Psoas muscle (tissue), 7 donors: ENCODE measurements at regions not wholly inside any gene's neighbourhood (a gene's known extent, or its start where the extent isn't known, plus 50 kb on each side); places are given as distances from the start of the nearest gene placed in this dataset.

ENCODE experiments used
- ATAC-seq, 4 donors: fragments of 200-7000 bp; cut with Tn5 transposase; one replicate each; pipeline ENCODE4 v1.9.1; 2020; ENCODE audit warnings: moderate library complexity in 3 of 4, mild to moderate bottlenecking in 2 of 4
- DNase-seq, 2 donors: peaks; one replicate each; pipeline ENCODE4 v3.0.0-alpha.2; 2020
- H3K27ac ChIP-seq: fragments of 200-600 bp; one replicate; pipeline ENCODE4 v1.8.0; 2022
- H3K27me3 ChIP-seq, 3 donors: fragments of 200-600 bp in 1 of 3; one replicate each; pipeline versions ENCODE4 v1.6.1 to v1.8.0; 2013 to 2022; ENCODE audit warnings: low read length in 2 of 3, mild to moderate bottlenecking in 2 of 3, moderate library complexity in 1 of 3; ENCODE audit not compliant: insufficient read depth in 3 of 3
- H3K36me3 ChIP-seq, 2 donors: fragments of 200-600 bp in 1 of 2; one replicate each; pipeline versions ENCODE4 v1.6.1 to v1.8.0; 2013 to 2022; ENCODE audit warnings: low read depth in 1 of 2, mild to moderate bottlenecking in 1 of 2, moderate library complexity in 1 of 2; ENCODE audit not compliant: insufficient read depth in 1 of 2
- H3K4me1 ChIP-seq: fragments of 200-600 bp; one replicate; pipeline ENCODE4 v1.8.0; 2022
- H3K4me3 ChIP-seq: fragments of 200-600 bp; one replicate; pipeline ENCODE4 v1.8.0; 2022; ENCODE audit warnings: mild to moderate bottlenecking
- H3K9me3 ChIP-seq: fragments of 200-600 bp; one replicate; pipeline ENCODE4 v1.8.0; 2022
- CTCF ChIP-seq: fragments of 200-600 bp; IDR thresholded peaks from one replicate; pipeline ENCODE4 v1.8.0; 2022; ENCODE audit warnings: antibody characterized with exemption
- WGBS, 3 donors: extraction: QIAGEN DNeasy Blood & Tissue Kit; methylation state at CpG; one replicate each; pipeline versions ENCODE4 v1.1.6 to v1.1.7; 2013; 5-methylcytosine and 5-hydroxymethylcytosine counted together
- intact Hi-C, 2 donors: fragments of 100-400 bp; cut with DNase I; formaldehyde crosslinking; loops; one replicate each; pipeline versions ENCODE4 v1.11.0 to v1.14.2; 2022
- donor health status: healthy with polysubstance abuse.
- donor health status: DM: no; HTN: no; CAD: no; lungs with moderate emphysema.
- donor health status: Bipolar disorder and iron deficiency.
- donor health status: healthy.
- donor health status: DM: yes; HTN: yes; CAD: no.
- donor health status: DM: no; HTN: no; CAD: no.
- donor health status: DM: yes; HTN: yes; CAD: no.

GRCh38 chr22:27097506-27097905 lies 440.1 kb downstream of the MIAT start:
- Histone ChIP-seq H3K9me3 (no peaks in the 10 kb centered on the region), H3K4me1 (no peaks in the 10 kb centered on the region), H3K4me3 (no peak overlapping the region), H3K36me3 (no peaks in the 10 kb centered on the region), H3K27me3 (peaks cover 0 to 70% (median 9%) of the 10 kb centered on the region in 3 donors), H3K27ac (no peak overlapping the region)
- ATAC-seq, result no peak
- WGBS, 3 donors, result 56 to 70% (median 61%) methylated on average over 5 of the region's 5 CpGs
- intact Hi-C loops, result no loop called here
- no peak for TF ChIP-seq CTCF
- DNase-seq, result no peak

- intact Hi-C loops, result no loop called here
- H3K4me3 ChIP-seq, result no peak overlapping the region
- DNase-seq, result peak in 1 of 2 donors; percentile 57
- no peak for ATAC-seq
- H3K9me3 ChIP-seq, result no peaks in the 10 kb centered on the region
- H3K36me3 ChIP-seq, result no peaks in the 10 kb centered on the region
- H3K27ac ChIP-seq, result no peak overlapping the region
- no peak for TF ChIP-seq CTCF
- peaks cover 0 to 72% (median 9%) of the 10 kb centered on the region in 3 donors for H3K27me3 ChIP-seq
- WGBS, 3 donors, result 33 to 51% (median 40%) methylated on average over 2 of the region's 2 CpGs
- no peaks in the 10 kb centered on the region for H3K4me1 ChIP-seq
Measured at GRCh38 chr22:27097933-27098332, 440.5 kb downstream of the MIAT start.

- WGBS, 3 donors, result 61 to 65% (median 64%) methylated on average over 15 of the region's 15 CpGs
- Histone ChIP-seq H3K27ac (no peak overlapping the region), H3K9me3 (no peaks in the 10 kb centered on the region), H3K36me3 (no peaks in the 10 kb centered on the region), H3K4me1 (no peaks in the 10 kb centered on the region), H3K27me3 (peaks cover 0 to 69% (median 9%) of the 10 kb centered on the region in 3 donors), H3K4me3 (no peak overlapping the region)
- TF ChIP-seq CTCF, result no peak
- no peak for DNase-seq
- no peak for ATAC-seq
- intact Hi-C loops, result no loop called here
Measured at GRCh38 chr22:27099946-27100722, 442.7 kb downstream of the MIAT start.

GRCh38 chr22:27100789-27101188 lies 443.4 kb downstream of the MIAT start:
- no peak for TF ChIP-seq CTCF
- ATAC-seq (no peak), DNase-seq (no peak)
- H3K36me3 ChIP-seq, result no peaks in the 10 kb centered on the region
- no peaks in the 10 kb centered on the region for H3K9me3 ChIP-seq
- intact Hi-C loops, result no loop called here
- H3K4me3 ChIP-seq, result no peak overlapping the region
- H3K27me3 ChIP-seq, result peaks cover 0 to 69% (median 9%) of the 10 kb centered on the region in 3 donors
- H3K4me1 ChIP-seq, result no peaks in the 10 kb centered on the region
- 2 to 3% (median 2%) methylated on average over 18 of the region's 18 CpGs for WGBS, 3 donors
- no peak overlapping the region for H3K27ac ChIP-seq

- Histone ChIP-seq H3K4me1 (no peaks in the 10 kb centered on the region), H3K36me3 (no peaks in the 10 kb centered on the region), H3K4me3 (no peak overlapping the region), H3K27ac (no peak overlapping the region), H3K9me3 (no peaks in the 10 kb centered on the region), H3K27me3 (peaks cover 0 to 69% (median 9%) of the 10 kb centered on the region in 3 donors)
- DNase-seq, result no peak
- no peak for ATAC-seq
- 63 to 75% (median 74%) methylated on average over 1 of the region's 1 CpG for WGBS, 3 donors
- no peak for TF ChIP-seq CTCF
- intact Hi-C loops, result no loop called here
Measured at GRCh38 chr22:27101288-27101687, 443.9 kb downstream of the MIAT start.
